GM18951 (cell line): ENCODE measurements at regions not wholly inside any gene's neighbourhood (a gene's known extent, or its start where the extent isn't known, plus 50 kb on each side); places are given as distances from the start of the nearest gene placed in this dataset.

ENCODE experiments used
- POLR2A ChIP-seq: IDR thresholded peaks from 4 replicates; pipeline ENCODE4 v1.6.1; 2011; ENCODE audit warnings: mild to moderate bottlenecking; ENCODE audit not compliant: insufficient read length, insufficient read depth; ENCODE audit errors: extremely low read depth
- in situ Hi-C: fragments of 300-500 bp; cut with MboI; formaldehyde crosslinking; loops from one replicate; pipeline ENCODE4 v1.12.0; 2022; ENCODE audit warnings: low sequenced_read_pairs, mixed read lengths, inconsistent platforms; ENCODE audit not compliant: unreplicated experiment

GRCh38 chr10:110418218-110418617 is 79.5 kb upstream of the DUSP5 start:
- TF ChIP-seq POLR2A, result no peak
- in situ Hi-C loops, result no loop called here

GRCh38 chr10:110419265-110419664 is 78.4 kb upstream of the DUSP5 start:
- TF ChIP-seq POLR2A, result no peak
- in situ Hi-C loops, result no loop called here

GRCh38 chr10:110420401-110421193 is 77.1 kb upstream of the DUSP5 start:
- in situ Hi-C loops, result loop anchor here (10.0 kb wide), 1 partner anchor 74 kb away; the partner anchor contains the start of gene DUSP5
- TF ChIP-seq POLR2A, result no peak

- TF ChIP-seq POLR2A, result no peak
- in situ Hi-C loops, result loop anchor here (10.0 kb wide), 1 partner anchor 73 kb away; the partner anchor contains the start of gene DUSP5
Measured at GRCh38 chr10:110421512-110422138, 76.1 kb upstream of the DUSP5 start.

GRCh38 chr10:110422548-110422947 is 75.2 kb upstream of the DUSP5 start:
- TF ChIP-seq POLR2A, result no peak
- in situ Hi-C loops, result loop anchor here (10.0 kb wide), 1 partner anchor 72 kb away; the partner anchor contains the start of gene DUSP5

DNA sequence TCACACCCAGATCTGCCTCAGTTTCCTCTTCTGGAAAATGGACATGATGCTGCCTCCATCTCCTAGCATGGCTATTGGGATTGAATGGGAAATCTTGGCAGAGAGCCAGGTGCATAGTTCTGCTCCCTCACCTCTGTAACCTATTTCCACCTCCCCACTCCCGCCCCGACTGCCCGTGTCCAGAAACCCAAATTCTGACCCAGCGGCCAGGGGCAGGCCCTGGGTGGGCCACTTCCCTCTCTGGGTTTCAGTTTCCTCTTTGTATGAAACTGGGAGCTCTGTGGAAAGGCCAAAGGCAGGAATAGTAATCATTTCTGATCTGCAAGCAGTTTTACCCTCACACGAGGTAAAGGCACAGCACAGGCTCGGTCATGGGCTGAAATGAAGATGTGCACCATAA is 74.1 kb upstream of the DUSP5 start:
- TF ChIP-seq POLR2A, result no peak
- in situ Hi-C loops, result loop anchor here (10.0 kb wide), 1 partner anchor 71 kb away; the partner anchor contains the start of gene DUSP5

DNA sequence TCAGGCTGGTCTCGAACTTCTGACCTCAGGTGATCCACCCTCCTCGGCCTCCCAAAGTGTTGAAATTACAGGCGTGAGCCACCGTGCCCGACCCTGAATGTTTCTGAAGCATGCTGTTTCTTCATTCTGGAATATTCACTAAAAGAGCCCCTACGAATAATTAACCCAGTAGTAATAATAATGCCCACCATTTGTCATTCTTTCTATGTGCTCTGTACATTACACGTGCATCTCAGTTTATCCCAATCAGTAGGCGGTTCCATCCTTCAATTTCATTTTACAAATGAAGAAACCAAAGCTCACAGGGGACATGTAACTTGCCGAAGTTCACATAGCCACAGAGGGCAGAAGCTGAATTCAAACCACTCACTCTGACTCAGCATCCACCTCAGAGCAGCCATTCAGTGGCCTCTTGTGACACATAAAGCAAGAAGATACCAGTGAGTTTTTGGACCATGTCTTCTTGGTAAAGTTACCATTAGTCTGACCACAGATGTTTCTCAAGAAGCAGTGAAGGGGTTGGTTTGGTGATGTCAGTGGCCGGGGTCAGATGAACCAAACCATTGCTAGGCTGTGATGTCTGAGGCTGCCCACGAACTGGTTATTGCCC is 71.9 kb upstream of the DUSP5 start:
- in situ Hi-C loops, result loop anchor here (10.0 kb wide), 1 partner anchor 69 kb away; the partner anchor contains the start of gene DUSP5
- TF ChIP-seq POLR2A, result no peak

DNA sequence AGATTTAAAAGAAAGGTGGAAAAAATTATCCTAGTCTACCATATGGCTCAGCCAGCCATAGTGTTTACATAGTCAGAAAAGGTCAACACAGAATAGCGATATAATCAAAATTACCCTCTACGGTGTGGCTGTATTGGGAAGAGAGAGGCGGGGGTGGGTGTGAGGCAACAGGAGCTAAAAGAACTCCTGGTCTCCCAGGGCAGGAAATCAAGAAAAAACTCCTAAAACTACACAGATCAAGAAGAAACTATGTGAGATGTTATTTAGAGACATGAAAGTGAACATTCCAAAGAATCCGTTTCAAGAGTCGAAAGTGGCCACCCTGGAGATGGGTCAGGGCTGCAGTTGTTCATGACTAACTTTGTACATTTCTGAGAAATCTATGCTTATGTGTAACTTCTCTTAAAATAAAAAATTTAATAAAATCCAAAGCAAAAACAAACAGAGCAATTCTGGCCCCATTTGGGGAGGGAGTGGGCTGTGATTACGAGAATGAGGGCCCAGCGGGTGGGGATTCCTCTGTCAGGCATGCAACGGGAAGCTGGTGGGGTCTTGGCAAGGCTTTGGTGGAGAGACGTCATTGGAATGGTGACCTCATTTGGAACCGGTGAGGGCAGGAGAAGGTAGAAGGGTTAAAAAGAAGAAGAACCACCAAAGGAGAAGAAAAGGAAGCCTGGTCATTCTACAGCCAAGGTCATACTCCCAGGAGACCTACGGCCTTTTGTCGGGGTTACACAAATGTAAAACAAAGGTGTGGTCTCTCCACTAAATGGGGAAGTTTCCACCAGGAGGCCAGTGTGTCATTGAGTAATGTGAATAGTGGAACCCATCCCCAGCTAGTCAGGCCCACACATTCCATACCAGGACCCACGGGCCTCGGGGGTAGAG is 71.2 kb upstream of the DUSP5 start:
- no peak for TF ChIP-seq POLR2A
- in situ Hi-C loops, result loop anchor here (10.0 kb wide), 1 partner anchor 68 kb away; the partner anchor contains the start of gene DUSP5

DNA sequence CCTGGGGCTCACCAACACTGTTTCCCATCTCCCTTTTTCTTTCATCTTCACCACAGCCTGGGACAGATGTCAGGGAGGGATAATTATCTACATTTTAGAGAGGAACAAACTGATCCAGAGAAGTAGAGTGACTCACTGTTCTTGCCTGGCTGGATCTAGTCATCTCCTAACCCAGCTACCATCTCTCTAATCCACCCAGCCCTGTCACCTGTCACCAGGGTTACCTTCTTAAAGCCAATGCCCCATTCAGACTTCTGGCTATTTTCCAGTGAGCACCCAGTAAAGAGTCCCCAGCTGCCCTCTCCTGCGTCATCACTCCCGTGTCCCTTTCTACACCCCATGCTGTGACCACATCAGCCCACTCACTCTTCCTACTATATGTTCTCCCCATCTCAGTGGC is 68.4 kb upstream of the DUSP5 start:
- TF ChIP-seq POLR2A, result no peak
- in situ Hi-C loops, result loop anchor here (10.0 kb wide), 1 partner anchor 66 kb away; the partner anchor contains the start of gene DUSP5

DNA sequence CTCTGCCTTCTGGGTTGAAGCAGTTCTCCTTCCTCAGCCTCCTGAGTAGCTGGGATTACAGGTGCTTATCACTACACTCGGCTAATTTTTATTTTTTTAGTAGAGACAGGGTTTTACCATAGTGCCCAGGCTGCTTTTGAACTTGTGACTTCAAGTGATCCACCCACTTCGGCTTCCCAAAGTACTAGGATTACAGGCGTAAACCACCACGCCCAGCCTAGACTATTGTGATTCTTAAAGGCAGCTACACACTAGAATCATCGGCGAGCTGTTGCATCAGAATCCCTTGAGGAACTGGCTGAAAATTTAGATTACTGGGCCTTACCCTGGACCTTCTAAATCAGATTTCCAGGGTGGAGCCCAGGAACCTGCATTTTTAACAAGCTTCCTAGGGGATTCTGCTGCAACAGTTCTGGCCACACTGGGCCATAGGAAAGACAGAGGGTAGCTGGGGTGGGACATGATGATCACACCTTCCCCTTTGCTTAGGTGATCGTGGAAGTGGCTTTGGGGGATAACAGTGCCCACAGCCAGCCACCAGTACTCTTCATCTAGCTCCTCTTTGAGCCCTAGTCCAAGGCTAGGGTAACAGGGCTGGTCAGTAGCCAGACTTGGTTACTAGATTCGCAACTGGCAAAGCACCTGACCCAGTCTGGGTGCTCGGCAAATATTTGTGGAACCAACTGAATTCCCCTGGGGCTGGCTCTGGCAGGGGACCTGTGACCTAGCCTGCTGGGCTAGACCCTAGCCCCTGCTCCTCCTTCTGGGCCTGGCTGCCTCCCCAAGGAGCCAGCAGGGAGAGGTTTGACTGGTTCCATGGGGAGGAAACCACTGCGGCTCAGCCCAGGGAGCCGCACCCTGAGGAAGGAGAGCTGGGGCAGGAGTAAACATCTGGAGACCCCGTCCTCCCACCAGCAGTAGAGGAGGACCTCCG is 67.1 kb upstream of the DUSP5 start:
- in situ Hi-C loops, result no loop called here
- no peak for TF ChIP-seq POLR2A

GRCh38 chr10:110431659-110432058 is 66.0 kb upstream of the DUSP5 start:
- in situ Hi-C loops, result no loop called here
- no peak for TF ChIP-seq POLR2A
